Esophagus muscularis mucosa (tissue), 4 donors: ENCODE measurements at regions not wholly inside any gene's neighbourhood (a gene's known extent, or its start where the extent isn't known, plus 50 kb on each side); places are given as distances from the start of the nearest gene placed in this dataset.

Experiments used
- DNase-seq: peaks from one replicate; pipeline ENCODE4 v3.0.0-alpha.2; 2017; ENCODE audit errors: extremely low spot score
- H3K27ac ChIP-seq, 4 donors: fragments of 200-600 bp; sonication (generic); replicated peaks in 1 of 4; 1 replicate in 3 of 4; 2 replicates in 1 of 4; pipeline ENCODE4 v1.5.1; 2016 to 2019; ENCODE audit warnings: mild to moderate bottlenecking in 1 of 4
- H3K27me3 ChIP-seq, 4 donors: fragments of 200-600 bp; sonication (generic); one replicate each; pipeline versions ENCODE4 v1.5.1 to v1.6.0; 2016 to 2019
- H3K36me3 ChIP-seq, 4 donors: fragments of 200-600 bp; sonication (generic); one replicate each; pipeline ENCODE4 v1.5.1; 2016 to 2019
- H3K4me1 ChIP-seq, 4 donors: fragments of 200-600 bp; sonication (generic); one replicate each; pipeline ENCODE4 v1.5.1; 2016 to 2019
- H3K4me3 ChIP-seq, 4 donors: fragments of 200-600 bp; sonication (generic); 1 replicate in 2 of 4; 2 replicates in 2 of 4; pipeline ENCODE4 v1.5.1; 2016 to 2019; ENCODE audit warnings: mild to moderate bottlenecking in 4 of 4, moderate library complexity in 1 of 4
- H3K9me3 ChIP-seq, 4 donors: fragments of 200-600 bp; sonication (generic); 1 replicate in 3 of 4; 2 replicates in 1 of 4; pipeline ENCODE4 v1.5.1; 2016 to 2019
- EP300 ChIP-seq: sonication (generic); formaldehyde crosslinking; IDR thresholded peaks from one replicate; pipeline ENCODE4 v1.6.1; 2017; ENCODE audit warnings: antibody characterized with exemption
- POLR2A ChIP-seq: fragments of 450-650 bp; IDR thresholded peaks from one replicate; pipeline ENCODE4 v1.6.1; 2017; ENCODE audit warnings: antibody characterized with exemption, moderate library complexity, mild to moderate bottlenecking, low read depth
- POLR2AphosphoS5 ChIP-seq, 2 donors: sonication (generic); formaldehyde crosslinking; IDR thresholded peaks; one replicate each; pipeline ENCODE4 v1.6.1; 2017; ENCODE audit warnings: antibody characterized with exemption in 2 of 2
- WGBS: methylation state at CpG from one replicate; pipeline ENCODE4 v1.1.5; 2018; 5-methylcytosine and 5-hydroxymethylcytosine counted together
- intact Hi-C: fragments of 100-400 bp; cut with DNase I; formaldehyde crosslinking; loops from one replicate; pipeline ENCODE4 v1.15.1; 2023
- TF ChIP-seq, protein P1 (sequence below), 3 experiments: fragments of 200-600 bp in 2 of 3; fragments of 450-650 bp in 1 of 3; sonication (generic) in 2 of 3; IDR thresholded peaks; one replicate each; pipeline ENCODE4 v1.5.1; 2017 to 2019; ENCODE audit warnings: antibody characterized with exemption in 3 of 3, mild to moderate bottlenecking in 2 of 3, moderate library complexity in 1 of 3

DNA sequence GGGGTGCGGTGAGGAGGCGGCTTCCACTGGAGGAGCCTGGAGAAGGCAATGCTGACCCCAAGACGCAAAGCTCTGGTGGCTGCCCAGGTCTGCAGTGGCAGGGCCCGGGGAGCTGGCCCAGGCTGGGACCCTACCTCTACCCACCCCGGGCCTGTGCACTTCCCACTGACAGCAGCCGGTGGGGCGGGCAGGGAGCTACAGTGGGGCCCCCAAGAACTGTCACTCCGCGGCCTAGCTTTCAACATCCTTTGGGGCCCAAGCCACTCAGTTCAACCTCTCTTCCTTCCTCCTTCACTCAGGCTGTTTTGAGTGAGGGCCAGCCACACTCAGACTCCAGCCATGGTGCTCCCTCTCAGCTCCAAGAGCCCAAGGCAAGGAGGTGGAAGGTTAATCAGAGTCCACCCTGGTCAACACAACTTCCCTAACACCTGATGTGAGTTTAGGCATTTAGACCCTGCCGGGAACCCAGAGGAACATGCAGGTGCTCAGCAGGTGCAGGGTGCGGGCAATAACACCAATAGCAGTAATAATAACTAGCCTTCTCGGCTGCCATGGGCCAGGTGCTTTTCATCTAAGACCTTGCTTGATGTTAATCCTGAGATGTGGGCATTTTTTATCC lies 93.6 kb downstream of the ZFP36L2 start:
- Histone ChIP-seq H3K27me3 (no peaks in the 10 kb centered on the region), H3K4me3 (no peak overlapping the region), H3K36me3 (no peaks in the 10 kb centered on the region), H3K4me1 (peaks cover 31 to 76% (median 64%) of the 10 kb centered on the region in 4 donors), H3K9me3 (no peaks in the 10 kb centered on the region), H3K27ac (peak overlapping the region; percentile 11 to 68 (median 49))
- WGBS, result 84% methylated on average over 10 of the region's 12 CpGs
- TF ChIP-seq POLR2A (no peak), EP300 (no peak), POLR2AphosphoS5 (IDR thresholded peaks at IDR 0.05) (no peak)
- TF ChIP-seq, protein P1, sequence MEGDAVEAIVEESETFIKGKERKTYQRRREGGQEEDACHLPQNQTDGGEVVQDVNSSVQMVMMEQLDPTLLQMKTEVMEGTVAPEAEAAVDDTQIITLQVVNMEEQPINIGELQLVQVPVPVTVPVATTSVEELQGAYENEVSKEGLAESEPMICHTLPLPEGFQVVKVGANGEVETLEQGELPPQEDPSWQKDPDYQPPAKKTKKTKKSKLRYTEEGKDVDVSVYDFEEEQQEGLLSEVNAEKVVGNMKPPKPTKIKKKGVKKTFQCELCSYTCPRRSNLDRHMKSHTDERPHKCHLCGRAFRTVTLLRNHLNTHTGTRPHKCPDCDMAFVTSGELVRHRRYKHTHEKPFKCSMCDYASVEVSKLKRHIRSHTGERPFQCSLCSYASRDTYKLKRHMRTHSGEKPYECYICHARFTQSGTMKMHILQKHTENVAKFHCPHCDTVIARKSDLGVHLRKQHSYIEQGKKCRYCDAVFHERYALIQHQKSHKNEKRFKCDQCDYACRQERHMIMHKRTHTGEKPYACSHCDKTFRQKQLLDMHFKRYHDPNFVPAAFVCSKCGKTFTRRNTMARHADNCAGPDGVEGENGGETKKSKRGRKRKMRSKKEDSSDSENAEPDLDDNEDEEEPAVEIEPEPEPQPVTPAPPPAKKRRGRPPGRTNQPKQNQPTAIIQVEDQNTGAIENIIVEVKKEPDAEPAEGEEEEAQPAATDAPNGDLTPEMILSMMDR (IDR thresholded peaks at IDR 0.05), result no peak
- no peak for DNase-seq
- intact Hi-C loops, result loop anchor here (10.0 kb wide), 2 partner anchors 308 to 362 kb away; no protein-coding TSS in a partner anchor

DNA sequence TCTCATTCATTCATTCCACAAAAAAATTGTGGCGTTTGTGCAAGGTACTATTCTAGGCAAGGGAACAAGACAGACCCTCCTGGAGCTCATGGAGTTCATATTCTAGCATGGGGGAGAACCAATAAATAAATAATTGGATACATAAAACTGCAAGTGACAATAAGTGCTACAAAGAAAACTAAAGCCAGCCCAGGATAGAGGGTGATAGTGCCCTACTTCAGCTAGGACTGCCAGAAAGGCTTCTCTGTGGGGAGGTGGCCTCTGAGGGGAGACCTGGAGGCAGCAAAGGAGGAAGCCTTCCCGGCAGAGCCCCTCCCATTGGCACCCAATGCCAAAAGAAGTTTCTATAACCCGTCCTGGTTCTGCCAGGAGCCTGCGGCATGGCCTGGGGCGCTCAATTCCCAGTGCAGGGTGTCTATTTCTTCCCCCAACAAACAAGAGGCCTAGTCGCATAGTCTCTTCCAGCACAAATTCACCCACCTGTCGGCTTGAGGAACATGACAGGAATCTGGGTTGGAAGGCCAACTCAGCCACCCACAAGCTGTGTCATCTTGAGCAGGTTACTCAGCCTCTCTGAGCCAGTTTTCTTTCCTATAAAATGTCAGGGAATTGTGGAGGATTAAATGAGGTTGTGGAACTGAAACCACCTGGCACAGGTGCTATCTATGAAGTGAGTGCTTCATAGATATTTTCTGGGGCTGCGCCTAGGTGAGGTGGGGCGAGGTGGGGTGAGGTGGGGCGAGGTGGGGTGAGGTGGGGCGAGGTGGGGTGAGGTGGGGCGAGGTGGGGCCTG lies 94.3 kb downstream of the ZFP36L2 start:
- Histone ChIP-seq H3K9me3 (no peaks in the 10 kb centered on the region), H3K4me3 (no peak overlapping the region), H3K4me1 (peaks cover 31 to 76% (median 68%) of the 10 kb centered on the region in 4 donors), H3K27ac (peak overlapping the region; percentile 11 to 68 (median 49)), H3K27me3 (no peaks in the 10 kb centered on the region), H3K36me3 (no peaks in the 10 kb centered on the region)
- TF ChIP-seq, protein P1 (IDR thresholded peaks at IDR 0.05), result peak in 1 of 3 experiments; percentile 2
- no peak for TF ChIP-seq POLR2A
- DNase-seq, result no peak
- intact Hi-C loops, result loop anchor here (10.0 kb wide), 2 partner anchors 307 to 363 kb away; no protein-coding TSS in a partner anchor
- WGBS, result 79% methylated on average over 11 of the region's 12 CpGs

DNA sequence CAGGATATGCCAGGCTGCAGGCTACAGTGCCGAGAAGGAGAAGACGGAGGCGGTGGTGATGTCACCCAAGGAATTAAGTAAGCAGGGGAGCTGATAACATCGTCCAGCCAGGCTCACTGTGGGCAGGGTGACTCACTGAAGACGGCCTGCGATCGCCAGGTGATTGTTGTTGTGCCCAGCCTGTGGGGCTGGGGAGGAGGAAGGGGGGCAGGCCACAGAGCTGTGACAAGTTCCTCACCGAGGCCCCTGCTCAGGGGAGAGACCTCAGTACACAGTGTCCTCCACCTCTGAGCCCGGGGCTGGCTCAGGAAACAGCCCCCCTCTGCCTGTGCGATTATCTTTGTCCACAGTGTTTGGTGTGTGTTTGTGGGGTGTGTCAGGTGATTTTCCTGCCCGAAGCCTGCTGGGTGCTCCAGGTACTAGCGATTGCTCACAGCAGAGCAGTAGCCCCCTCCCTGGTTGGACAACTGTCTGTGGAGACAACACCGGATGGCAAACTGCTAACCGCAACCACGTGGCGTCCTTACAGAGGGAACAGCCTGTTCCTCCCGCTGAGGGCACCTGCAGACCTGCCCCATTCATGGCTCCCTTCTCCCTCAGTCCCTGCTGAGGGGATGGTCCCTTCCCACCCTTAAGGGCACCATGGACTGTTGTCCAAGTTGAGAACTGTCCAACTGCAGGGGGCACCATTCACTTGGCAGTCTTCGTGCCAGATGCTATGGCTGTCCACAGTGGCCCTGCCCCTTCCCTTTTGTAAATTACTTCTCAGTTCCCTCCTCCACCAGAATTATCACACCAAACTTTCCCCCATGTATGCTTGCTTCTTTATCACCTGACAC lies 95.1 kb downstream of the ZFP36L2 start:
- Histone ChIP-seq H3K9me3 (no peaks in the 10 kb centered on the region), H3K27ac (peak overlapping the region; percentile 38 to 68 (median 63)), H3K36me3 (no peaks in the 10 kb centered on the region), H3K4me3 (no peak overlapping the region), H3K27me3 (no peaks in the 10 kb centered on the region), H3K4me1 (peaks cover 31 to 76% (median 68%) of the 10 kb centered on the region in 4 donors)
- TF ChIP-seq, protein P1 (IDR thresholded peaks at IDR 0.05), result peak; percentile 37 to 47 (median 45)
- TF ChIP-seq EP300 (no peak), POLR2A (no peak), POLR2AphosphoS5 (IDR thresholded peaks at IDR 0.05) (peak; percentile 50 to 61)
- DNase-seq, result peak; percentile 95
- intact Hi-C loops, result loop anchor here (10.0 kb wide), 2 partner anchors 306 to 364 kb away; no protein-coding TSS in a partner anchor
- WGBS, result 67% methylated on average over 14 of the region's 18 CpGs

DNA sequence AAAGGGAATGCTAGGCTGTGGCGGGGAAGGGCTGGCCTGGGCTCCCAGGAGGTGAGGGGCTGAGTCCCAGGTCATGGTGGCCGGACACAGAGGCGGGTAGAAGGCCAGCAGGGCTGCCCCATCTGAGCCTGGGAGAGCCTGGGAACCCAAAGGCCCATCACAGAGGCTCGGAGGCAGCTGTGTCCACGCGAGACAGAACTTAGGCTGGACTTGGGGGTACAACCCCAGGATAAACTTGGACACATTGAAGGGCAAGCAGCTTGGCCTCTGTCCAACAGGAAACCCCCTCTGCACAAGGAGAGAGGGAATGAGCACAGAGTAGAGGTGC lies 95.9 kb downstream of the ZFP36L2 start:
- DNase-seq, result no peak
- intact Hi-C loops, result loop anchor here (10.0 kb wide), 2 partner anchors 306 to 364 kb away; no protein-coding TSS in a partner anchor
- Histone ChIP-seq H3K27ac (peak overlapping the region; percentile 38 to 68 (median 63)), H3K36me3 (no peaks in the 10 kb centered on the region), H3K4me3 (no peak overlapping the region), H3K27me3 (no peaks in the 10 kb centered on the region), H3K9me3 (no peaks in the 10 kb centered on the region), H3K4me1 (peaks cover 31 to 68% (median 61%) of the 10 kb centered on the region in 4 donors)
- whole genome bisulfite sequencing, result 97% methylated on average over 5 of the region's 6 CpGs
- TF ChIP-seq POLR2AphosphoS5 (IDR thresholded peaks at IDR 0.05), result no peak
- TF ChIP-seq POLR2A, result no peak
- no peak for TF ChIP-seq EP300
- TF ChIP-seq, protein P1 (IDR thresholded peaks at IDR 0.05), result no peak
